SKM-1 (cell line): ENCODE measurements at regions not wholly inside any gene's neighbourhood (a gene's known extent, or its start where the extent isn't known, plus 50 kb on each side); places are given as distances from the start of the nearest gene placed in this dataset.

Experiments
- DNase-seq: peaks from one replicate; lab custom pipeline; 2025; ENCODE audit not compliant: unreplicated experiment; lab: John Stamatoyannopoulos, UW

- DNase-seq = no peak
These were observed 188.2 kb upstream of the APCDD1 start for GRCh38 chr18:10266334-10266590.

GRCh38 chr18:10269261-10269660 lies 185.2 kb upstream of the APCDD1 start:
- no peak for DNase-seq

- no peak for DNase-seq
These were observed 184.3 kb upstream of the APCDD1 start for GRCh38 chr18:10270151-10270571.

- DNase-seq = no peak
These were observed 183.0 kb upstream of the APCDD1 start for GRCh38 chr18:10271481-10271880.

- DNase-seq = no peak
These were observed 180.1 kb upstream of the APCDD1 start for GRCh38 chr18:10274301-10274700.

GRCh38 chr18:10275486-10275885 lies 178.9 kb upstream of the APCDD1 start:
- no peak for DNase-seq

GRCh38 chr18:10278265-10278664 lies 176.2 kb upstream of the APCDD1 start:
- no peak for DNase-seq

- no peak for DNase-seq
These were observed 175.0 kb upstream of the APCDD1 start for GRCh38 chr18:10279471-10279870.

- DNase-seq = no peak
These were observed 174.4 kb upstream of the APCDD1 start for GRCh38 chr18:10279905-10280644.

GRCh38 chr18:10284540-10285282 lies 169.7 kb upstream of the APCDD1 start:
- no peak for DNase-seq

- peak; percentile 6 for DNase-seq
These were observed 169.2 kb upstream of the APCDD1 start for GRCh38 chr18:10285283-10285640.

- DNase-seq = no peak
These were observed 167.8 kb upstream of the APCDD1 start for GRCh38 chr18:10286580-10287150.

GRCh38 chr18:10289251-10289650 lies 165.2 kb upstream of the APCDD1 start:
- DNase-seq = no peak

- DNase-seq = no peak
These were observed 164.3 kb upstream of the APCDD1 start for GRCh38 chr18:10289951-10290637.

- no peak for DNase-seq
These were observed 163.7 kb upstream of the APCDD1 start for GRCh38 chr18:10290638-10291235.

- no peak for DNase-seq
These were observed 162.9 kb upstream of the APCDD1 start for GRCh38 chr18:10291568-10291981.

GRCh38 chr18:10293966-10294365 lies 160.5 kb upstream of the APCDD1 start:
- DNase-seq = no peak

- DNase-seq = no peak
These were observed 158.7 kb upstream of the APCDD1 start for GRCh38 chr18:10295751-10296150.

GRCh38 chr18:10296491-10296890 lies 157.9 kb upstream of the APCDD1 start:
- no peak for DNase-seq

GRCh38 chr18:10297086-10297485 lies 157.3 kb upstream of the APCDD1 start:
- no peak for DNase-seq

GRCh38 chr18:10298346-10298745 lies 156.1 kb upstream of the APCDD1 start:
- no peak for DNase-seq

- DNase-seq = no peak
These were observed 154.8 kb upstream of the APCDD1 start for GRCh38 chr18:10299643-10300042.
